Left lung (tissue), 4 donors: ENCODE measurements at regions not wholly inside any gene's neighbourhood (a gene's known extent, or its start where the extent isn't known, plus 50 kb on each side); places are given as distances from the start of the nearest gene placed in this dataset.
A peak's percentile ranks its signal among the peaks of the same experiment; 100 is the strongest.

ENCODE experiments used
- ATAC-seq: fragments of 200-7000 bp; cut with Tn5 transposase; one replicate; pipeline ENCODE4 v1.9.1; 2020; ENCODE audit warnings: moderate library complexity
- DNase-seq, 4 donors: peaks; one replicate each; pipeline ENCODE4 v3.0.0-alpha.2; 2013 to 2020
- H3K27ac ChIP-seq, 2 donors: fragments of 200-600 bp; sonication (generic) in 1 of 2; one replicate each; pipeline versions ENCODE4 v1.5.0 to v1.8.0; 2020 to 2021
- H3K27me3 ChIP-seq, 2 donors: fragments of 200-600 bp; sonication (generic) in 1 of 2; one replicate each; pipeline versions ENCODE4 v1.5.0 to v1.8.0; 2020 to 2021
- H3K36me3 ChIP-seq, 2 donors: fragments of 200-600 bp; sonication (generic) in 1 of 2; one replicate each; pipeline versions ENCODE4 v1.5.0 to v1.8.0; 2020 to 2021
- H3K4me1 ChIP-seq, 2 donors: fragments of 200-600 bp; one replicate each; pipeline ENCODE4 v1.8.0; 2021
- H3K4me3 ChIP-seq, 2 donors: fragments of 200-600 bp; sonication (generic) in 1 of 2; one replicate each; pipeline versions ENCODE4 v1.5.0 to v1.8.0; 2020 to 2021; ENCODE audit warnings: mild to moderate bottlenecking in 1 of 2
- H3K9me3 ChIP-seq, 2 donors: fragments of 200-600 bp; sonication (generic) in 1 of 2; one replicate each; pipeline versions ENCODE4 v1.5.0 to v1.8.0; 2020 to 2021
- intact Hi-C, 2 donors: fragments of 100-400 bp; cut with DNase I; formaldehyde crosslinking; loops; one replicate each; pipeline versions ENCODE4 v1.11.2 to v1.14.2; 2022
- TF ChIP-seq, protein P1 (sequence below), 2 donors: fragments of 200-600 bp; sonication (generic) in 1 of 2; IDR thresholded peaks; one replicate each; pipeline versions ENCODE4 v1.5.0 to v1.8.0; 2021; ENCODE audit warnings: antibody characterized with exemption in 2 of 2
- donor health status: DM: no; HTN: yes; CAD: no.
- donor health status: DM: no; HTN: no; CAD: no.

DNA sequence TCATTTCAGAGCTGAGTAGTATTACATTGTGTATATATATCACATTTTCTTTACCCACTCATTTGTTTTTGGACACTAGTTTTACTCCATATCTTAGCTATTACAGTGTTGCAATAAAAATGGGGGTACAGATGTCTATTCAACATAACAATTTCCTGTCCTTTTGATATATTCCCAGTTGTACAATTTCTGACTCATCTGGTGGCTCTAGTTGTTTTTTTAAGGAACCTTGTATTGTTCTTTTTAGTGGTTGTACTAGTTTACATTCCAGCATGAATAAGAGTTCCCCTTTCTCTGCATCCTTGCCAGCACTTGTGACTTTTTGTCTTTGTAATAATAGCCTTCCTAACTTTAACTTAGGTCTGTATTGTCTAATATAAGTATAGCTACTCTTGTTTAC, 739.9 kb downstream of the XPNPEP1 start:
- DNase-seq (no peak), ATAC-seq (no peak)
- peaks cover 0 to 43% of the 10 kb centered on the region in 2 donors for H3K9me3 ChIP-seq
- intact Hi-C loops, result no loop called here
- no peak overlapping the region for H3K4me3 ChIP-seq
- no peaks in the 10 kb centered on the region for H3K36me3 ChIP-seq
- no peaks in the 10 kb centered on the region for H3K4me1 ChIP-seq
- TF ChIP-seq, protein P1, sequence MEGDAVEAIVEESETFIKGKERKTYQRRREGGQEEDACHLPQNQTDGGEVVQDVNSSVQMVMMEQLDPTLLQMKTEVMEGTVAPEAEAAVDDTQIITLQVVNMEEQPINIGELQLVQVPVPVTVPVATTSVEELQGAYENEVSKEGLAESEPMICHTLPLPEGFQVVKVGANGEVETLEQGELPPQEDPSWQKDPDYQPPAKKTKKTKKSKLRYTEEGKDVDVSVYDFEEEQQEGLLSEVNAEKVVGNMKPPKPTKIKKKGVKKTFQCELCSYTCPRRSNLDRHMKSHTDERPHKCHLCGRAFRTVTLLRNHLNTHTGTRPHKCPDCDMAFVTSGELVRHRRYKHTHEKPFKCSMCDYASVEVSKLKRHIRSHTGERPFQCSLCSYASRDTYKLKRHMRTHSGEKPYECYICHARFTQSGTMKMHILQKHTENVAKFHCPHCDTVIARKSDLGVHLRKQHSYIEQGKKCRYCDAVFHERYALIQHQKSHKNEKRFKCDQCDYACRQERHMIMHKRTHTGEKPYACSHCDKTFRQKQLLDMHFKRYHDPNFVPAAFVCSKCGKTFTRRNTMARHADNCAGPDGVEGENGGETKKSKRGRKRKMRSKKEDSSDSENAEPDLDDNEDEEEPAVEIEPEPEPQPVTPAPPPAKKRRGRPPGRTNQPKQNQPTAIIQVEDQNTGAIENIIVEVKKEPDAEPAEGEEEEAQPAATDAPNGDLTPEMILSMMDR (IDR thresholded peaks at IDR 0.05), result no peak
- H3K27ac ChIP-seq, result no peak overlapping the region
- no peaks in the 10 kb centered on the region for H3K27me3 ChIP-seq

DNA sequence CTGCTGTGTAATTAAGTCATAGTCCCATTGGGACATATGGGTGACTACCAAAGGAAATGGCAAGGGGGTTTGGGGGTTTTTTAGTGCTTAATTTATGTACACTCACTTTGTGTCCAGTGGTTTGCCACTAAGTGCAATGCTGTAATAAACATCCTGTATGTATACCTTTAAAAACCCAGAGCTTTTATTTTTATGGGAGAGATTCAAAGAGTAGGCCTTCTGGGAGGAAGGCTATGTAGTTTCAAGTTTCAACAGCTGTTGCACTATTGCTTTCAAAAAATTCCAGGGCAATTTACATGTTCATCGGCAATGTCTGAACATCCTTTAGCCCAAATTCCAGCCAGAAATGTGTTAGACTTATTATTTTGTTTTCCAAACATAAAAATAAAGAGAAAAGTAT, 744.7 kb downstream of the XPNPEP1 start:
- no peaks in the 10 kb centered on the region for H3K36me3 ChIP-seq
- no peak overlapping the region for H3K4me3 ChIP-seq
- no peaks in the 10 kb centered on the region for H3K27me3 ChIP-seq
- ATAC-seq, result no peak
- intact Hi-C loops, result no loop called here
- H3K9me3 ChIP-seq, result peaks cover 0 to 10% of the 10 kb centered on the region in 2 donors
- H3K4me1 ChIP-seq, result no peaks in the 10 kb centered on the region
- TF ChIP-seq, protein P1 (IDR thresholded peaks at IDR 0.05), result no peak
- no peak for DNase-seq
- H3K27ac ChIP-seq, result no peak overlapping the region

DNA sequence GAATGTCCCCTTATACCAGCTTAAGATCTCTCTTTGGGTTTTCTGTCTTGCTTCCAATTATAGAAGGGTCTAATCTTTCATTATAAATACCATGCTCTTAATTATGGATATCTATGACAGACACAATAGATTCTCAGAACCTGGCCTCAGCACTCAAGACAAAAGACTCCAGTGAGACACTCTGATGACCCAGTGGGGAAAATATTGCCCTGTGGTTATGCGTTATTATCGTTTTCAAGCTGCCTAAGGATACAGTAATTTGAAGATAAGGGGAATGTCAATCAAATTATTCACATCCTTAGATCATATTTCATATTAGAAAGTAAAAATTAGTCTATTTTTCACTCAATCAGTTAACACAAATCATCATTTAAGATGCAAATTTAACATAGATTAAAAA, 748.8 kb downstream of the XPNPEP1 start:
- intact Hi-C loops, result no loop called here
- Histone ChIP-seq H3K27me3 (no peaks in the 10 kb centered on the region), H3K36me3 (no peaks in the 10 kb centered on the region), H3K4me1 (no peaks in the 10 kb centered on the region), H3K4me3 (no peak overlapping the region), H3K27ac (no peak overlapping the region), H3K9me3 (peaks cover 0 to 12% of the 10 kb centered on the region in 2 donors)
- ATAC-seq, result no peak
- TF ChIP-seq, protein P1 (IDR thresholded peaks at IDR 0.05), result no peak
- no peak for DNase-seq

- Histone ChIP-seq H3K36me3 (no peaks in the 10 kb centered on the region), H3K27ac (no peak overlapping the region), H3K4me1 (no peaks in the 10 kb centered on the region), H3K4me3 (no peak overlapping the region), H3K9me3 (peaks cover 0 to 12% of the 10 kb centered on the region in 2 donors), H3K27me3 (no peaks in the 10 kb centered on the region)
- intact Hi-C loops, result no loop called here
- TF ChIP-seq, protein P1 (IDR thresholded peaks at IDR 0.05), result no peak
- ATAC-seq, result no peak
- DNase-seq, result no peak
Measured at GRCh38 chr10:109173937-109174336, 749.4 kb downstream of the XPNPEP1 start.

GRCh38 chr10:109173121-109173520, 750.2 kb downstream of the XPNPEP1 start:
- H3K9me3 ChIP-seq, result peaks cover 0 to 12% of the 10 kb centered on the region in 2 donors
- no peaks in the 10 kb centered on the region for H3K27me3 ChIP-seq
- TF ChIP-seq, protein P1 (IDR thresholded peaks at IDR 0.05), result no peak
- no peaks in the 10 kb centered on the region for H3K4me1 ChIP-seq
- no peak overlapping the region for H3K4me3 ChIP-seq
- no peak overlapping the region for H3K27ac ChIP-seq
- H3K36me3 ChIP-seq, result no peaks in the 10 kb centered on the region
- DNase-seq, result peak in 1 of 4 donors; percentile 27
- no peak for ATAC-seq
- intact Hi-C loops, result no loop called here
